GM19239 (cell line): ENCODE measurements at regions not wholly inside any gene's neighbourhood (a gene's known extent, or its start where the extent isn't known, plus 50 kb on each side); places are given as distances from the start of the nearest gene placed in this dataset.

Source experiments
- DNase-seq: peaks from one replicate; pipeline ENCODE4 v3.0.0; 2011; ENCODE audit warnings: low spot score; ENCODE audit not compliant: insufficient read length
- FAIRE-seq: peaks from 2 replicates; lab custom pipeline; 2011; peaks lifted over from hg19 to GRCh38; lab: Jason Lieb, UNC

- no peak for FAIRE-seq
- no peak for DNase-seq
Measured at GRCh38 chr6:164114051-164114450, 699.5 kb downstream of the QKI start.

DNA sequence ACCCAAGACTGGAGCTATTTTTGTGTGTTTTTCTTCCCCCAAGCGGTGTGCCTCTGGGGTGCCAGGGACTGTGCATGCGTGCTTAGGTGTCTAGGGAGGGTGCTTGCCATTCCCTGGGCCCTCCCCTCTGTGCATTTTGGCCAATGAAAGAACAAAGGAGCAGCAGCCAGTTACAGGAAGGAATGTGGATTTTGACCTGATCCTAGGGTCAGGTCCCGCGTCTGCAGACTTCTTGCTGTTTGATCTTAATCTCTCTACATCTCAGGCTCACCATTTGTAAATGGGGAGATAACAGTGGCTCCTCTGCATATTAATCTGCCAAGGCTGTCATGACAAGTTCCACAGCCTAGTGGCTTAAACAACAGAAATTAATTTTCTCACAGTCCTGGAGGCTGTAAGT is 699.1 kb downstream of the QKI start:
- no peak for FAIRE-seq
- DNase-seq = no peak

DNA sequence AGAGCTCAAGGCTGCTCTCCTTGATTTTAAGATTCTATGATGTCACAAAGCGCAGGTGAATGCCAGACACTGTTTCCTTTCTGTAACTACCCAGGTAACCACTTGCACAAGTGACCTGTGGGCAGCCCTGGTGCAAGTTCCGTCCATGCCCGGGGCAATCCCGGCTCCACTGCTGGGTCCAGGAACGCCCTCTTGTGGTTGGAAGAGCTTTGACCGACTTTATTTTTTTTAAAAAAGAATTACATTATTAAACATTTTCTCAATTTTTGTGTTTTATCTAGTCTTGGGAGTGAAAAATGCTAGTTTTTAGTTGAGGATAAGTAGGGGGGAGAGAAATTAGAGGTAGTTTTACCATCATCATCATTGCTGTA is 695.2 kb downstream of the QKI start:
- DNase-seq (no peak), FAIRE-seq (no peak)

GRCh38 chr6:164108869-164109769 is 694.6 kb downstream of the QKI start:
- no peak for FAIRE-seq
- DNase-seq = no peak

GRCh38 chr6:164108092-164108491 is 693.6 kb downstream of the QKI start:
- no peak for FAIRE-seq
- no peak for DNase-seq

- no peak for DNase-seq
- no peak for FAIRE-seq
Measured at GRCh38 chr6:164107297-164107995, 692.9 kb downstream of the QKI start.

DNA sequence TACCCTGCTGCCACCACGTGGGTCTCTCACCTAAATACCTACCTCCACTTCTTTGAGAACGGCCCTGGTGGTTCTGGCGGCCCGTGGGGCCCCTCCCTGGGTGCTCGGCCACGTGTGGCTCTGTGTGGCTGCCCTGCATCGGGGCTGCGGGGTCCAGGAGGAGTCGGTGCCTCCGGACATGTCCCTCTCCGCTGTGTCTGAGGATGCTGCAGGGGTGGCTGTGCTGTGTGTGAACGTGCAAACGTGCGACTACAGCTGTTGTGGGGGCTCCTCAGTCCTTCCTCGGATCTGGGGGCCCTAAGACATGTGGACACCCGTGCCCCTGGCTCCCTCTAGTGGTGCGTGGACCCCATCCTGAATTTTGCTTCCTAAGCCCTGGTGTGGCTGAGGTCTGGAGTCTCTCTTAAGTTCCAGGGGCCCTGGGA is 691.8 kb downstream of the QKI start:
- no peak for FAIRE-seq

DNA sequence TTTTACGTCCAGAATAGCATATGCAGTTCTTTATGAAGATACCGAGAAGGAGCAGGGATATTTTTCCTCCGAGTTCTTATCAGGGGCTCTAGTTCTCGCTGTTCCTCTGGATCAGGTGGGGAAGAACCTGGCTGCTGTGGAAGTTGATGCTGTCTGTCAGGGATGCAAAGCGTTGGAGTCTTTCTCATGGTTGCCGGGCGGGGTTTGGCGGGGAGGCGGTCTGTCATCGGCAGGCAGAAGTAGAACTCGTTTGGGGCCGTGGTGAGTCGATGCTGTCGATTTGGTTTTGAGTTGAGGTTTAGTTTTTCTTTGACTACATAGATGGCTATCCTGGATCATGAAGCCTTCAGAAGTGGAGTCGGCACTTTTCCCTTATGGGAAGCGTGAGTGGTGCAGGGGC is 691.2 kb downstream of the QKI start:
- no peak for FAIRE-seq
- DNase-seq = no peak

More for the DNA sequence above, 691.8 kb downstream of the QKI start:
- no peak for DNase-seq

- FAIRE-seq (no peak), DNase-seq (no peak)
Measured at GRCh38 chr6:164104432-164104831, 689.9 kb downstream of the QKI start.

DNA sequence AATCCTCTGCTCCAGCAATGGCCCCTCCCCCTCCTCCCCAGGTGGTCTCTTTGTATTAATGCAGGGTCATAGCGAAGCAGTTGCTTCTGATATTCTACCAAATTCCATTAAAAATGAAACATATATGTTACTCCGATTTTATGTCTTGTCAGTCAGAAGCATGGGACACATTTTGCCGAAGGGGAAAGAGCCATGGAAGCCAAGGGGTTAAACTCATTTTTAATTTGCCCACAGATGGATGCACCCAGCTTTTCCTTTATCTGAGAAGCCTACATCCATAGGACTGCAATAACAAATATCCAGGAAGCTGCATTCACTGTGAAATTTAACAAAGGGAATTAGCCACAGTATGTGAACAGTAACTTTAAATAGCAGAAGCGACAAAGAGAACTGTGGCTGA is 688.2 kb downstream of the QKI start:
- DNase-seq (no peak), FAIRE-seq (no peak)

GRCh38 chr6:164101859-164102258 is 687.3 kb downstream of the QKI start:
- no peak for DNase-seq
- FAIRE-seq = no peak

DNA sequence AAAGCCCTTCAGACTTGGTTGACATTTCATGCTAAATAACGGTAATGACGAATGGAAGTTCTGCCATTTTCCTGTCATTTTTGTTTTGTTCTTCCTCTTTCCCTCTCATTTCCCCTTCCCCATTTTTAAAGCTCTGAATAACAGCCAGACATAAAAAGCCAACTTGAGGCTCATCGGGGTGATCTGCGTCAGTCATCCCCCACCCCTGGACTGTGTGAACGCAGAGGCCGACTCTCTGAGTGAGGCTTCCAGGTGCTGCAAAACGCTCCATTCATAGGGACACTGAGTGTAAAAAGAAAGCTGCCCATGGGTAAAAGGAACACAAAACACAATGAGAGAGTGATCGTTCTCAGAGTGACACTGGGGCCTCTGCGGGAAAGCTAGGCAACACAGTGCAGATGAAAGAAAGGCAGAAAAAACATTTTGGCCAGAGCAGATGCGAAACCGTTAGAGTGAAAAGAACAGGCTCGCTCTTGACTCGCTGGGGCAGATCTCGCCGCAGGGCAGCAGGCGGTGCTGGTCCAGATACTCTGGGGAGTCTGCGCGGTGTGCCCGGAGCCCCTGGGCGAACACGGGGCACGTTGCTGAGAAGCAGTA is 684.8 kb downstream of the QKI start:
- no peak for DNase-seq
- FAIRE-seq = no peak

DNA sequence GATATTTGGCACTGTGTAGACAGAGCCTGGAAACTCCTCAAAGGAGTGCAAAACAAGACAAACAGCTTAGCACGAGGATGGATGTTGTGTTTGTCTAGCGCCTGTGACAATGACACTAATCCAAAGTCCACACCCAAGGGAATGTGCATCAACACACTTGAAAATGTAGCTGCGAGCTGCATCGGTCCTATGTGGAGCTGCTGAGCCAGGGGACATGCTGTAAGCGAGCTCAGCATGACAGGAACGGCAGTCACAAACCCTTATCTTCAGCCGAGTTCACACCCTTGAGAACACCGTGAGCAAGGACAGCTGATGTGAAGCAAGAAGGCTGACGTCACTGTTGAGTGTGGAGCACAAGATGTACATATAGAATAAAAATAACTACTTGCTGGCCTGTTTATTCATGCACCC is 684.3 kb downstream of the QKI start:
- DNase-seq (no peak), FAIRE-seq (no peak)

GRCh38 chr6:164097551-164098398 is 683.3 kb downstream of the QKI start:
- no peak for DNase-seq
- FAIRE-seq = no peak

GRCh38 chr6:164097056-164097455 is 682.5 kb downstream of the QKI start:
- FAIRE-seq (no peak), DNase-seq (no peak)

DNA sequence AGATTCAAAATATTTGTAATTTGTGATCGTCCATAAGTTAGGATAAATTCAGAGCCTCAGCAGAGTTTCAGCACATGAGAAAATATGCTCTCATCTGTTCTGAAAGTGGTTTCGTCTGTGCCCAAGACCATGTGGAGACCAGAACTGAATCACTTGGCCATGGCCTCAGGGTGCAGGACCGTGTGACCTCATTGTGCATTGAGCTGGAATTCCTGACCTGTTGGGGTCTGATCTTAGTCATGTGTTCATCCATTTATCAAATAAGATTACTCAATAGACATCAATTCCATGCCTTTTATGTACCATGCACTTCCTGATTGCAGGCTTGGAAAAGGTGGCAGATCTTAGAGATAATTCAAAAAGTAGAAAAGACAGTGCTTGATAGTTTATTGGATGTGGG is 680.5 kb downstream of the QKI start:
- FAIRE-seq (no peak), DNase-seq (no peak)

DNA sequence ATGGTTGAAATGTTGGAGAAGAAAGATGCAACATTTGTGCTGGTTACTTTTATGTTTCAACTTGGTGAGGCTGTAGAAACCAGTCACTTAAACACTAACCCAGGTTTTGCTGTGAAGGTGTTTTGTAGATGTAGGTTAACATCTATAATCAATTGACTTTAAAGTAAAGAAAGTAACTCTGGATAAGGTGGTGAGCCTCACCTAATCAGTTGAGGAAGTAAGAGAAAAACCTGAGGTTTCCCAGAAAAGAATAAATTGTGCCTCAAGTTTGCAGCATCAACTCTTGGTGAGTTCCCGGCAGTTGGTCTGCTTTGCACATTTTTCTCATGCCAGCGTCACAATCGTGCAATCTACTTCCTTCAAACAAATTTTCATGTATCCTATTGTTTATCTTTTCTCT is 673.4 kb downstream of the QKI start:
- no peak for FAIRE-seq

GRCh38 chr6:164087211-164087610 is 672.7 kb downstream of the QKI start:
- no peak for FAIRE-seq
- no peak for DNase-seq

More for the DNA sequence above, 673.4 kb downstream of the QKI start:
- no peak for DNase-seq

- DNase-seq = no peak
- FAIRE-seq = no peak
Measured at GRCh38 chr6:164086076-164086887, 671.8 kb downstream of the QKI start.
